ENCODE measurements at regions not wholly inside any gene's neighbourhood (a gene's known extent, or its start where the extent isn't known, plus 50 kb on each side); places are given as distances from the start of the nearest gene placed in this dataset.
"Not testable (repeated sequence)": the region's sequence is repeated elsewhere in the genome, so short reads cannot be mapped to it uniquely, and the experiment has no call there.

DNA sequence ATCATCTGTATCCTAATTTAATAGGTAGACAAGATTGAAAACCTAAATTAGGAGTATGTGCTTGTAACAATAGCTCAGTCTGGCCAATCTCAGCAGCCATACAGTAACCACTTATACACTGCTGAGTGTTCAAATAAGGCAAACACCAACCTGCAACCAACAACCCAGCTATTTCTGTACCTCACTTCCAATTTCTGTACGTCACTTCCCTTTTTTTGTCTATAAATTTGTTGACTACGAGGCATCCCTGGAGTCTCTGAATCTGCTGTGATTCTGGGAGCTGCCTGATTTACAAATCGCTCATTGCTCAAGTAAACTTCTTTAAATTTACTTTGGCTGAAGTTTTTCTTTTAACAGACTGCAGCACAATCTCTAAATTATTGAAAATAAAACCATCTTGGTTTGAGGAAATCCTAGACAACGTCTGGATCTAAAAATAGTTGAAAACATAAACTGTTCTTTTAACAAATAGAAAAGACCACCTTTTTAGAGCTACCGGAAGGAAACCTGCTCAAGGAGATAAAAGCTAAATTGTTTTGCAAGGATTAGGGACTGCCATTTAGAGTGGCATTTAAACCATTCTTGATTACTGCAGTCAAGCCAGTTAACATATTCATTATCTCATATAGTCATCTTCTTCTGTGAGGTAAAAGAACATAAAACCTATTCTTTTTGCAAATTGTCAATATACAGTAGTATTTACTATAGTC, 778.1 kb downstream of the SH3BGRL start:
- peaks cover 0 to 4% (median 2%) of the 10 kb centered on the region in 7 donors for H3K9me3 Mint-ChIP-seq
- no peaks in the 10 kb centered on the region for H3K27me3 Mint-ChIP-seq
- H3K4me3 Mint-ChIP-seq: no peak overlapping the region
- DNase-seq (no peak), ATAC-seq (ENCODE audit: low read depth in 2 of 2) (no peak)
- no peak overlapping the region for H3K27ac Mint-ChIP-seq
- H3K4me1 Mint-ChIP-seq: no peaks in the 10 kb centered on the region
- H3K36me3 Mint-ChIP-seq: no peaks in the 10 kb centered on the region

DNA sequence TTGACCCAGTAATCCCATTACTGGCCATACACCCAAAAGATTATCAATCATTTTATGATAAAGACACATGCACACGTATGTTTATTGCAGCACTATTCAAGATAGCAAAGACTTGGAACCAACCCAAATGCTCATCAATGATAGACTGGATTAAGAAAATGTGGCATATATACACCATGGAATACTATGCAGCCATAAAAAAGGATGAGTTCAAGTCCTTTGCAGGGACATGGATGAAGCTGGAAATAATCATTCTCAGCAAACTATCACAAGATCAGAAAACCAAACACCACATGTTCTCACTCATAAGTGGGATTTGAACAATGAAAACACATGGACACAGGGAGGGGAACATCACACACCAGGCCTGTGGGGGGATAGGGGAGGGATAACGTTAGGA, 785.3 kb downstream of the SH3BGRL start:
- H3K27me3 Mint-ChIP-seq; DNase-seq; H3K4me3 Mint-ChIP-seq; H3K4me1 Mint-ChIP-seq; ATAC-seq (ENCODE audit: low read depth in 2 of 2); H3K27ac Mint-ChIP-seq; H3K36me3 Mint-ChIP-seq: not testable (repeated sequence)
- peaks cover 0 to 12% (median 2%) of the 10 kb centered on the region in 7 donors for H3K9me3 Mint-ChIP-seq

DNA sequence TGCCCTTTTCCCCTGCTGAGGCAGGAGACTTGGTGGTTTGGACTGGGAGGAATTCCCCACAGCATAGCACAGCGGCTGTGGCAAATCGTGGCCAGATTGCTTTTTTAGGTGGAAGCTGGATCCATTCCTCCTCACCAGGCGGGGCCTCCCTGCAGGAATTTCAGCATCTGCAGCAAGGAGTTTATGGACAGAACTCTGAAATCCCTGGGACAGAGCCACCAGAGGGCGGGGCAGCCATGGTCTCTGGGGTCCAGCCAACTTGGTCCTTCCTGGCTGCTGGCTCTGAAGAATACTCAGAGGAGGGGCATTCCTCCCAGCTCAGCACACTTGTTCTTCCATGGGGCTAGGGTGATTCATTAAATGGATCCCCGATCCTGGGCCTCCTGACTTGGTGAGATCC, 794.3 kb downstream of the SH3BGRL start:
- ATAC-seq (ENCODE audit: low read depth in 2 of 2) (no peak), DNase-seq (no peak)
- Mint-ChIP-seq H3K27ac (no peak overlapping the region), H3K4me1 (no peaks in the 10 kb centered on the region), H3K4me3 (no peak overlapping the region), H3K9me3 (peaks cover 4 to 53% (median 17%) of the 10 kb centered on the region in 7 donors), H3K36me3 (no peaks in the 10 kb centered on the region), H3K27me3 (no peaks in the 10 kb centered on the region)

DNA sequence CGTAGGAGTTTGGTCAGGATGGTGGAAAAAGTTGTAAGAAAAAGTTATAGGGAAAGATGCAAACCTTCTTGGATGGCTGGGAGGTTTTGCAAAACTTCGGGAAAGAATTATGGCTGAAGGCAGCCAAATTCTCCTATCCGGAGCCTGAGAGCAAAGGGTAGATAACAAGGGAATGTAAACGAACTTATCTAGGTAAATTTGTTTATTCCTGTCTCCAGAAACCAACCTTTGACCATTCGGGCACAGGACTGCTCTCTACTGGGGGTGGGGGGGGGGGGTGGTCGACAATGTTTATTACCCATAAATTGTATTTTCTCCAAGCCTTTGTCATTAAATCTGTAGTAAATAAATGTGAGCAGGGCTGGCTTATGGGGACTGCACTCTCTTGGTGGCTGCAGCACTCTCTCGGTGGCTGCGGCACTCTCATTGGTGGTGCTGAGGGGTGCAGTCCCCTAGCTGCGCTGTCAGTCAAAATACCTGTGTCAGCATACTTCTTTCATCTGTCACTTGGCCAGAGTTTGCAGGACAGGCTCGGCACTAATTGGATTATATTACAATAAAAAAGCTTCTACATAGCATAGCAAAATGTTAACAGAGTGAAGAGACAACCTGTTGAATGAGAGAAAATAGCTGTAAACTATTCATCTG, 827.8 kb downstream of the SH3BGRL start:
- Mint-ChIP-seq H3K9me3 (peaks cover 2 to 23% (median 8%) of the 10 kb centered on the region in 7 donors), H3K27me3 (no peaks in the 10 kb centered on the region), H3K27ac (no peak overlapping the region), H3K4me3 (no peak overlapping the region), H3K36me3 (no peaks in the 10 kb centered on the region), H3K4me1 (no peaks in the 10 kb centered on the region)
- ATAC-seq (ENCODE audit: low read depth in 2 of 2): no peak
- DNase-seq: no peak

DNA sequence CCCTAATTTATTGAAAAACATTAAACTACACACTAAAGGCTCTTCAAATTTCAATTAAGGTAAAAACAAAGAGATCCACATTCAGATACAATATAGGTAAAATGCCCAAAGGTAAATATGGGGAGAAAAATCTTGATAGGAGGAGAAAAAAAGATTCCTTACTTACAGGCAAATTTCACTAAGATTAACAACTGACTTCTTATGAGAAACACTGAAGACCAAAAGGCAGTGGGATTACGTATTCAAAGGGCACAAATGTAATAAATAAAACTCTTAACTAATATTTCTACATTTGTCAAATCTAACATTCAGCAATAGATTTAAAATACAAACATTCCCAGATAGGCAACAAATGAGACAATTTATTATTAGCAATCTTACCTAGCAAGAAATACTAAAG, 829.3 kb downstream of the SH3BGRL start:
- no peak overlapping the region for H3K4me3 Mint-ChIP-seq
- ATAC-seq (ENCODE audit: low read depth in 2 of 2) (no peak), DNase-seq (no peak)
- H3K27ac Mint-ChIP-seq: no peak overlapping the region
- peaks cover 2 to 23% (median 8%) of the 10 kb centered on the region in 7 donors for H3K9me3 Mint-ChIP-seq
- no peaks in the 10 kb centered on the region for H3K27me3 Mint-ChIP-seq
- no peaks in the 10 kb centered on the region for H3K4me1 Mint-ChIP-seq
- no peaks in the 10 kb centered on the region for H3K36me3 Mint-ChIP-seq

DNA sequence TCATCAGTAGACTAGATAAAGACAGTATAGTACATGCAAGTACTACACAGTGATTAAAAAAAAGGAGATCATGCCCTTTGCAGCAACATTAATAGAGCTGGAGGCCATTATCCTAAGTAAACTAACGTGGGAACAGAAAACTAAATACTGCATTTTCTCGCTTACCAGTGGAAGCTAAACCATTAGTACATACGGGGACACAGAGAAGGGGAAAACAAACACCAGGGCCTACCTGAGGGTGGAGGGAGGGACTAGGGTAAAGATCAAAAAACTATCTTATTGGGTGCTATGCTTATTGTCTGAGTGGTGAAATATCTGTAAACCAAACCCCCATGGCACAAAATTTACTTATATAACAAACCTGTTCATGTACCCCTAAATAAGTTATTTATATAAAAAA, 836.9 kb downstream of the SH3BGRL start:
- no peak overlapping the region for H3K27ac Mint-ChIP-seq
- H3K9me3 Mint-ChIP-seq: peaks cover 0 to 7% (median 5%) of the 10 kb centered on the region in 7 donors
- DNase-seq (no peak), ATAC-seq (ENCODE audit: low read depth in 2 of 2) (no peak)
- H3K4me1 Mint-ChIP-seq: no peaks in the 10 kb centered on the region
- H3K36me3 Mint-ChIP-seq: no peaks in the 10 kb centered on the region
- no peak overlapping the region for H3K4me3 Mint-ChIP-seq
- H3K27me3 Mint-ChIP-seq: no peaks in the 10 kb centered on the region

DNA sequence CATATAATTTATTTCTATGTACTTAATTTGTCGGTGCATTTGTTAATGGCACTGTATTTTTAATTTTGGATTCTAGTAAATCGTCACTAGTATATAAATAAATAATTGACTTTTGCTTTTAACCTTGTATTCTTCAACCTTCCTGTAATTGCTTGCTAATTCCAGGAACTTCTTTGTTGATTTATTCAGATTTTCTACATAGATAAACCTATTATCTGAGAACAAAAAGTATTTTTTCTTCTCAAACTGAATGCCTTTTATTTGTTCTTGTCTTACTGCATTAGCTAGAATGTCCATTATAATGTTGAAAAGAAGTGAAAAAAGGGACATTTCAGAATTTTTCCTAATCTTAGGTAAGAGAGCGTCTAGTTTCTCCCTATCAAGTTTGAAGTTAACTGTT, 839.1 kb downstream of the SH3BGRL start:
- ATAC-seq (ENCODE audit: low read depth in 2 of 2): no peak
- no peak for DNase-seq

DNA sequence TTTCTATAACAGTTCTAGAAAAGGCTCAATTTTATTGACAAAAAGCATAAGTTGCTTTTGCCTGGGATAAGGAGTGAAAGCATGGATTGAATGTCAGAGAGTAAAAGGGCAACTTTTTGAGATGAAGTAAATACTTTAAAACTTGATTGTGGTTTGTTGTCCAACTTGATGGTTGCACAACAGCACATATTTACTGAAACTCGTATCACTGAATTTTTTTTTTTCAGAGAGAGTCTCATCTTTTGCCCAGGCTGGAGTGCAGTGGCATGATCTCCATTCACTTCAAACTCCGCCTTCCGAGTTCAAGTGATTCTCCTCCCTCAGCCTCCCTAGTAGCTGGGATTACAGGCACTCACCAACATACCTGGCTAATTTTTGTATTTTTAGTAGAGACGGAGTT, 856.8 kb downstream of the SH3BGRL start:
- DNase-seq (no peak), ATAC-seq (ENCODE audit: low read depth in 2 of 2) (no peak)
- H3K27me3 Mint-ChIP-seq: no peaks in the 10 kb centered on the region
- H3K27ac Mint-ChIP-seq: no peak overlapping the region
- no peaks in the 10 kb centered on the region for H3K4me1 Mint-ChIP-seq
- H3K9me3 Mint-ChIP-seq: peaks cover 2 to 6% (median 4%) of the 10 kb centered on the region in 7 donors
- H3K4me3 Mint-ChIP-seq: no peak overlapping the region
- H3K36me3 Mint-ChIP-seq: no peaks in the 10 kb centered on the region

More for the DNA sequence above, 839.1 kb downstream of the SH3BGRL start:
- no peaks in the 10 kb centered on the region for H3K36me3 Mint-ChIP-seq
- no peak overlapping the region for H3K27ac Mint-ChIP-seq
- H3K9me3 Mint-ChIP-seq: peaks cover 0 to 8% (median 5%) of the 10 kb centered on the region in 7 donors
- no peak overlapping the region for H3K4me3 Mint-ChIP-seq
- H3K27me3 Mint-ChIP-seq: no peaks in the 10 kb centered on the region
- H3K4me1 Mint-ChIP-seq: no peaks in the 10 kb centered on the region

DNA sequence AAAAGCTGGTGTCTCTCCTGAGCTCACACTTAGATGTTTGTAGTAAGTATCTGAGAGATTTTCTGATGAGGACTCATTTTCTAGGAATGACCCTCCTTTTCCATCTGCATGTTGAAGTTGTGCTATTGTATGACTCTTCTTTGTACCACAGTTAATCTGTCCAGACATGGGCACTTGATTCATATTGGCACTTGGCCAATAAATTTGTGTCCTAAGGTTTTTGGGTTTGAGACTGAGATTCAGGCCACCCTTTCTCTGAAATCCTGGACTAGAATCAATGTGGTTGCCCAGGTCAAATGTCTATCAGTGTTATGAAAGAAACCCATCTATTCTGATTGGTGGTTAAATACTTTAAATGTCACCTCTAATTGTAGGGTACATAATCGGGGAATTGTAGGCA, 869.0 kb downstream of the SH3BGRL start:
- Mint-ChIP-seq H3K36me3 (peaks cover 0 to 6% of the 10 kb centered on the region in 2 donors), H3K4me3 (no peak overlapping the region), H3K9me3 (peaks cover 0 to 22% (median 7%) of the 10 kb centered on the region in 7 donors), H3K27me3 (no peaks in the 10 kb centered on the region), H3K4me1 (no peaks in the 10 kb centered on the region), H3K27ac (no peak overlapping the region)
- DNase-seq (no peak), ATAC-seq (ENCODE audit: low read depth in 2 of 2) (no peak)

DNA sequence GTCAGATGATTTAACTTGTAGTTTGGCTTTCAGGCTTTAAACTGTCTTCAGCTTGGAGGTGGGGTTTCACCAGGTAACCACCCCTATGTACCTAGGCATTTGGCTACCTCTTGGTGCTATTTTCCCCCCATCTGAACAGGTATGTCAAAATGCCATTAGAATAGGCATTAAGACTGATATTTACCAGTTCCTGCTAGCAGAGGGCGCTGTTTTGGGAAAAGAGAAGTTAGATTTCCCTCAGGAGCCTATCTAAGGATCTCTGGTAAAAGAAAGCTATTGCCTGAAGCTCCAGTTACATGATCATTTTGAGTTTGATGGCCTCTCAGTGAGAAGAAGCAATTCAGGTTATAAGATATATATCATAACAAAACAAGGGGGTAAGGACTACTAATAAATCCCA, 879.1 kb downstream of the SH3BGRL start:
- H3K9me3 Mint-ChIP-seq: peaks cover 0 to 21% (median 9%) of the 10 kb centered on the region in 7 donors
- H3K36me3 Mint-ChIP-seq: no peaks in the 10 kb centered on the region
- no peaks in the 10 kb centered on the region for H3K4me1 Mint-ChIP-seq
- H3K27ac Mint-ChIP-seq: no peak overlapping the region
- no peak overlapping the region for H3K4me3 Mint-ChIP-seq
- ATAC-seq (ENCODE audit: low read depth in 2 of 2) (no peak), DNase-seq (no peak)
- no peaks in the 10 kb centered on the region for H3K27me3 Mint-ChIP-seq

DNA sequence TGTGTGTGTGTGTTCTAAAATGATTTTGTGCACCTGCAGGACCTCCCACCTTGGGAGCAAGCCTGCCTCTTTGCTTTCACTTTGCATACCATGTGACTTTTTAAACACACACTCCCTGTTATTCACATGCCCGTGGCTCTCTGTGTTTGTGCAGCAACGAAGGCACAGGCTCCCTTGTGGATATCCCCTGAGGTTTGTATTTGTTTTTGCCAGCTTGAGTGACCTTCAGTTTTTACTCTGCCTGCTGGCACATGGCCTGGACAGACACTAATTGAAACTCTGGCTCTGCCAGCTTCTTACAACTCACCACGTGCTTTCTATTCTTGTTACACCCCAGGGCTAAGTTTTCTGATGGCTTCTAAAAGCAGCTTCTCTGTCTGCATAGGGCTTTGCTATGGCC, 885.8 kb downstream of the SH3BGRL start:
- ATAC-seq (ENCODE audit: low read depth in 2 of 2): no peak
- no peak overlapping the region for H3K27ac Mint-ChIP-seq
- no peaks in the 10 kb centered on the region for H3K4me1 Mint-ChIP-seq
- H3K9me3 Mint-ChIP-seq: peaks cover 1 to 21% (median 7%) of the 10 kb centered on the region in 7 donors
- no peak overlapping the region for H3K4me3 Mint-ChIP-seq
- no peak for DNase-seq
- no peaks in the 10 kb centered on the region for H3K27me3 Mint-ChIP-seq
- no peaks in the 10 kb centered on the region for H3K36me3 Mint-ChIP-seq

DNA sequence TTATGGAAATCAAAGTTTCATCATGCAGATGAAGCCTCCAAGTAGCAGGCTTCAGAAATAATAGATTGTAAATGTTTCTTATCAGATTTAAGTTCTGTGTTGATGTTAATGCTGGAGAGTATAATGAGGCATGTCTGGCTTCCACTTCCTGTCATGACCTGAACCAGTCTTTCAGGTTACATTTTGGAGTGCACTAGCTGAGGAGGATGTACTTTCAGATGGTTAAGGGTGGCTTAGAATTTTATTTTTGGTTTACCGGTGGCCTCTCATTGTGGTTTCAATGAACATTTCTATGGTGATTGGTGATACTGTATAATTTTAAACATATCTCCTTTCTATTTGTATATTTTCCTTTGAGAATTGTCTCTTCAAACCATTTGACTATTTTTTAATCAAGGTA, 890.4 kb downstream of the SH3BGRL start:
- ATAC-seq (ENCODE audit: low read depth in 2 of 2) (no peak), DNase-seq (no peak)
- no peak overlapping the region for H3K27ac Mint-ChIP-seq
- H3K9me3 Mint-ChIP-seq: peaks cover 0 to 4% (median 1%) of the 10 kb centered on the region in 7 donors
- H3K4me1 Mint-ChIP-seq: no peaks in the 10 kb centered on the region
- H3K36me3 Mint-ChIP-seq: no peaks in the 10 kb centered on the region
- H3K27me3 Mint-ChIP-seq: no peaks in the 10 kb centered on the region
- no peak overlapping the region for H3K4me3 Mint-ChIP-seq

DNA sequence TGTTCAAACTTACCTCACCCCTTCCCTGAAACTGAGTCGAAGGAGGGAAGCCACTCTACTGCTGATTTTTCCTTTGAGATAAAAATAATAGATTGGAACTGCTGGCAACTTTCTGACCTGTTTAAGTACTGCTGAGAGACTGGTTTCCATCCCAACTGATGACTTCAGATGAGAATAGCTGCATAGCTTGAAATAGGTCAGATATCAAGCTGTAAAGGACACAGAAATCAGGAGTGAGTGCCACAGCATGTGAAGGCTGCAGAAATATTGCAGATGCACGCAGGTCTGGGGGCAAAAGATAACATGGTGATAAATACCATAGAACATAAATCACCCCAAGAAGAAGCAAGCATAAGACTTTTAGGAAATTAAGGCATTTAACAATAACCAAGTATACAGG, 923.2 kb downstream of the SH3BGRL start:
- Mint-ChIP-seq H3K36me3 (no peaks in the 10 kb centered on the region), H3K27ac (no peak overlapping the region)

More for the DNA sequence above, 923.2 kb downstream of the SH3BGRL start:
- Mint-ChIP-seq H3K9me3 (peaks cover 0 to 4% (median 0%) of the 10 kb centered on the region in 7 donors), H3K4me3 (no peak overlapping the region), H3K4me1 (no peaks in the 10 kb centered on the region), H3K27me3 (no peaks in the 10 kb centered on the region)
- ATAC-seq (ENCODE audit: low read depth in 2 of 2) (no peak), DNase-seq (no peak)
